Osteoblast (primary cell): ENCODE measurements at regions not wholly inside any gene's neighbourhood (a gene's known extent, or its start where the extent isn't known, plus 50 kb on each side); places are given as distances from the start of the nearest gene placed in this dataset.

Source experiments
- DNase-seq: peaks from one replicate; pipeline ENCODE4 v3.0.0; 2011; ENCODE audit warnings: low spot score, mixed read lengths; ENCODE audit not compliant: insufficient read length; ENCODE audit errors: missing footprints
- H2AFZ ChIP-seq: 2 replicates; pipeline ENCODE4 v1.6.0; 2011; ENCODE audit warnings: mild to moderate bottlenecking, low read length
- H3K27ac ChIP-seq: 2 replicates; pipeline ENCODE4 v1.5.1; 2011; ENCODE audit warnings: mild to moderate bottlenecking, low read depth, low read length, moderate library complexity
- H3K27me3 ChIP-seq: 2 replicates; pipeline ENCODE4 v1.6.0; 2012; ENCODE audit warnings: mild to moderate bottlenecking, control low read depth, inconsistent platforms, low read length, moderate library complexity; ENCODE audit not compliant: insufficient read depth
- H3K36me3 ChIP-seq: 2 replicates; pipeline ENCODE4 v1.5.1; 2011; ENCODE audit warnings: mild to moderate bottlenecking, low read length, control low read depth, moderate library complexity; ENCODE audit not compliant: insufficient read depth
- H3K4me1 ChIP-seq: 2 replicates; pipeline ENCODE4 v1.5.1; 2011; ENCODE audit warnings: mild to moderate bottlenecking, low read length, control low read depth, moderate library complexity; ENCODE audit not compliant: insufficient read depth
- H3K4me2 ChIP-seq: 2 replicates; pipeline ENCODE4 v1.6.0; 2011; ENCODE audit warnings: mild to moderate bottlenecking, low read length; ENCODE audit not compliant: insufficient read depth
- H3K4me3 ChIP-seq: fragments of 200-600 bp; sonication (generic); 3 replicates; pipeline ENCODE4 v1.5.1; 2012; ENCODE audit warnings: mild to moderate bottlenecking, low read length, inconsistent platforms; ENCODE audit not compliant: insufficient read depth
- H3K79me2 ChIP-seq: 2 replicates; pipeline ENCODE4 v1.6.0; 2012; ENCODE audit warnings: mild to moderate bottlenecking, low read length, control low read depth, inconsistent platforms; ENCODE audit not compliant: insufficient read depth
- H3K9me3 ChIP-seq: 2 replicates; pipeline ENCODE4 v1.5.1; 2011; ENCODE audit warnings: low read depth, low read length, control low read depth
- H4K20me1 ChIP-seq: 2 replicates; pipeline ENCODE4 v1.6.0; 2012; ENCODE audit warnings: mild to moderate bottlenecking, low read length, control low read depth; ENCODE audit not compliant: insufficient read depth
- TF ChIP-seq, protein P1 (sequence below): IDR thresholded peaks from 2 replicates; pipeline ENCODE4 v1.5.1; 2011; ENCODE audit warnings: mild to moderate bottlenecking, low read depth, low read length, moderate library complexity; ENCODE audit errors: extremely low read depth

DNA sequence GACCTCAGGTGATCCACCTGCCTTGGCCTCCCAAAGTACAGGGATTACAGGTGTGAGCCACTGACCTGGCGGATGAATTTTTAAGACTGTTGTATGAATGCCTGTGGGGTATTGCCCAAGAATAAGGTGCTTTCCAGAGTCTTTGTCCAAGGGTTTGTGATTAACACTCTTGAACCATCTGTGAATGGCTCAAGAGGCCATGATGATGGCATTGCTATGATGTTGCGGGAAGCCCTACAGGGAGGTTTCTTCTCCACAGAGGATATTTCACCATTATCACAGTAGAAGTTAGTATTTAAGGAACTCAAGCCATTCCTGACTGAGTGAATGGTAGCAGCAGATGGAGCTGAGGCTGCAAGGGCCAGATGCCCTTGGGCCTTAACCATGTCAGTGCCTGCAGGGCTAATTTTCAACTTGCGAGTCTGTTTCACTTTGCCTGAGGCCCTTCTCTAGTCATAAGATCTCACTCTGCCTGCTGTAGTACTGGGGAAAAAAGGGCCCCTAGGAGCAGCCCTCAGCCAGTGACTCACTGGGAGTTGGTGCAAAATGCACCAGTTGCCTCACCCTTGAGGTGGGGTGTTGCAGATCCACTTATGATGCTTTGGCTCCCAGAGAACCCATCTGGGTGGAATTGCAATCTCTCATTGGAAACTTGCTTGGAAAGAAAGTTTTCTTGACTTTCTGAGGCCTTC lies 108.6 kb upstream of the FLRT2 start:
- Histone ChIP-seq H3K4me2 (no peak overlapping the region), H3K27ac (no peak overlapping the region), H4K20me1 (no peaks in the 10 kb centered on the region), H3K9me3 (no peaks in the 10 kb centered on the region), H3K36me3 (no peaks in the 10 kb centered on the region), H3K4me3 (no peak overlapping the region), H3K4me1 (peaks cover 17% of the 10 kb centered on the region), H2AFZ (peak overlapping the region; percentile 61), H3K27me3 (no peaks in the 10 kb centered on the region), H3K79me2 (no peaks in the 10 kb centered on the region)
- peak; percentile 52 for DNase-seq
- TF ChIP-seq, protein P1, sequence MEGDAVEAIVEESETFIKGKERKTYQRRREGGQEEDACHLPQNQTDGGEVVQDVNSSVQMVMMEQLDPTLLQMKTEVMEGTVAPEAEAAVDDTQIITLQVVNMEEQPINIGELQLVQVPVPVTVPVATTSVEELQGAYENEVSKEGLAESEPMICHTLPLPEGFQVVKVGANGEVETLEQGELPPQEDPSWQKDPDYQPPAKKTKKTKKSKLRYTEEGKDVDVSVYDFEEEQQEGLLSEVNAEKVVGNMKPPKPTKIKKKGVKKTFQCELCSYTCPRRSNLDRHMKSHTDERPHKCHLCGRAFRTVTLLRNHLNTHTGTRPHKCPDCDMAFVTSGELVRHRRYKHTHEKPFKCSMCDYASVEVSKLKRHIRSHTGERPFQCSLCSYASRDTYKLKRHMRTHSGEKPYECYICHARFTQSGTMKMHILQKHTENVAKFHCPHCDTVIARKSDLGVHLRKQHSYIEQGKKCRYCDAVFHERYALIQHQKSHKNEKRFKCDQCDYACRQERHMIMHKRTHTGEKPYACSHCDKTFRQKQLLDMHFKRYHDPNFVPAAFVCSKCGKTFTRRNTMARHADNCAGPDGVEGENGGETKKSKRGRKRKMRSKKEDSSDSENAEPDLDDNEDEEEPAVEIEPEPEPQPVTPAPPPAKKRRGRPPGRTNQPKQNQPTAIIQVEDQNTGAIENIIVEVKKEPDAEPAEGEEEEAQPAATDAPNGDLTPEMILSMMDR = no peak

DNA sequence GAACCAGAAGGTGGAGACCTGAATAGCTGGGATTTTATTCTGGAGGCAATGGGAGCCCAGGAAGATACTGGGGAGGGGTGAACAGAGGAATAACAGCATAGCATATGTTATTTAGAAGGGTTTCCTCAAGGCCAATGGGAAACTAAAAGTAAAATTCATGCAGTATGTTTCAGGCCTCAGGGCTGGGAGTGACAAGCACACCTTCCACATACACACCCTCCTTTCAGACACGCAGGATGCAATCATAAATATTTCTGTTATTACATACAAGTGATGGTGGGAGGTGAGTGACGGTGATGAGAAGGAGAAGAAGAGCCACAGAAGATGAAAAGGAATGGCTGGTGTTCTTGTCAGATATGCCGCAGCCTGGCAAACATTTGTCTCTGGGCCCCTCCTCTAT lies 106.1 kb upstream of the FLRT2 start:
- TF ChIP-seq, protein P1 = no peak

DNA sequence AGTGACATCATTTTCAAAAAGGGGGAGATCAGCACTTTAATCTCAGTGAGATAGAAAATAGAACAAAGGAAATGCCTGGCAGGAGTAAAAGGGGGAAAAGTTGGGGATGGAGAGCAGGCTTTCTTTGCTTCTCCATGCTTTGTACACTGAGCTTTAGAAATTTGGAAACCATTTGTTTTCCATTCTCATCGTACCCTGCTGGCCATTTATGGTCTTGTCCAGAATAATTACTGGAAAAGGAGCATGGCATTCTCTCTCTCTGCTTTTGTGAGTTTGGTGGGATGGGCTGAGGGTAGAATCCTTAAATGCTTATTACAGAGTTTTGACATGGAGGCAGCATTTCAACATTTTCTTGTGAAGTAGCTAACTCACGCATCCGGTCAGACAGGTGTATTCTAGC lies 104.4 kb upstream of the FLRT2 start:
- DNase-seq = no peak
- Histone ChIP-seq H3K4me2 (no peak overlapping the region), H3K36me3 (no peaks in the 10 kb centered on the region), H3K4me3 (no peak overlapping the region), H3K9me3 (no peaks in the 10 kb centered on the region), H2AFZ (no peak overlapping the region), H3K27ac (no peak overlapping the region), H3K4me1 (peaks cover 15% of the 10 kb centered on the region), H4K20me1 (no peaks in the 10 kb centered on the region), H3K27me3 (no peaks in the 10 kb centered on the region), H3K79me2 (no peaks in the 10 kb centered on the region)
- TF ChIP-seq, protein P1 = no peak

More for the DNA sequence above, 106.1 kb upstream of the FLRT2 start:
- Histone ChIP-seq H3K27ac (no peak overlapping the region), H3K36me3 (no peaks in the 10 kb centered on the region), H3K9me3 (no peaks in the 10 kb centered on the region), H2AFZ (no peak overlapping the region), H3K27me3 (no peaks in the 10 kb centered on the region), H3K79me2 (no peaks in the 10 kb centered on the region), H4K20me1 (no peaks in the 10 kb centered on the region), H3K4me2 (no peak overlapping the region), H3K4me1 (peaks cover 10% of the 10 kb centered on the region), H3K4me3 (no peak overlapping the region)
- no peak for DNase-seq

DNA sequence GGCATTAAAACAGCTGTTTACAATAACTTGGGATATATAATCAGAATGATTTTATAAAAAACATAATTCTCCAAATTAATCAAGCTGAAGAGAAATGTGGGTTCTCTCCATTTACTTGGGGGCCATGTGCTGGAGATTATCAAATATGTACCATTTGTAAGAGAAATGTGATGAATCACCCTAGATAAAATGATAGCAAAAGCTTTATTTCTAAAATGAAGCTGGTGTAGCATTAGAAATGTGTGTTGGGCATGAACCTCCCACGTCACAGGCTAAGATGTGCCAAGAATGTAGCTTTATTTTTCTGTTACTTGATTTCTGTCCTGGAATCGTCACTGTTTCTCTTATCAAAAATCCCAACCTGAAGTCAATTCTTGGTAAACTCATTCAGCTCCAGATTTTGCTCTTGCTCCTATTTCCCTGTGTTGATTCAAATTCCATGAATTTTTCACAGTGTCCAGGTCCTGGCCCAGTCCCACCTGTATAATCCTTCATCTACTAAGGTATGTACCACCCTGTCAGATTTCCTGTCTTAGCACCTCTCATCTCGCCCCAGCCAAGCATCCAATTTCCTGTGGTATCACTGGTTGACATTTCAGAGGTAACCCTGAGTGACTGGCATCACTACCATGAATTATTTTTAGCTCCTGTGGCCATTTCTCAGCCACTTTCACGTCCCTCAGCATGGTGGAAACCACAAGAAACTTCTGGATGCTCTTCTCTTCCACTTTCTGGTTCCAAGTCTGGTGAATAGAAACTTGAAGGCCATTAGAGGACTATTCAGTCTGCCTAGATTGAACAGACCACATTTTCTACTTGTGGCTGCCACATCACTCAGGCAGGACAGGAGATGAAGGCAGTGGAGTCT lies 103.6 kb upstream of the FLRT2 start:
- no peaks in the 10 kb centered on the region for H3K36me3 ChIP-seq
- peaks cover 13% of the 10 kb centered on the region for H3K4me1 ChIP-seq
- H2AFZ ChIP-seq = no peak overlapping the region
- H3K9me3 ChIP-seq = no peaks in the 10 kb centered on the region
- no peak overlapping the region for H3K4me2 ChIP-seq
- H3K27me3 ChIP-seq = no peaks in the 10 kb centered on the region
- TF ChIP-seq, protein P1 = no peak
- H3K4me3 ChIP-seq = no peak overlapping the region
- H3K27ac ChIP-seq = no peak overlapping the region
- no peaks in the 10 kb centered on the region for H4K20me1 ChIP-seq
- no peaks in the 10 kb centered on the region for H3K79me2 ChIP-seq
- no peak for DNase-seq
